BJ (cell line): ENCODE measurements at regions not wholly inside any gene's neighbourhood (a gene's known extent, or its start where the extent isn't known, plus 50 kb on each side); places are given as distances from the start of the nearest gene placed in this dataset.

Experiments
- CTCF ChIA-PET: fragments of 350-600 bp; formaldehyde crosslinking; extraction: SDS; loops from one replicate; lab custom pipeline; 2021; ENCODE audit warnings: antibody characterized with exemption, inconsistent platforms; lab: Yijun Ruan, JAX
- POLR2A ChIA-PET: fragments of 300-600 bp; sonication (Branson Sonifier 250); formaldehyde crosslinking; extraction: SDS; loops from one replicate; lab custom pipeline; 2021; ENCODE audit warnings: antibody characterized with exemption; lab: Charles Lee
- DNase-seq: peaks from one replicate; pipeline ENCODE4 v3.0.0-alpha.2; 2011; ENCODE audit warnings: low read depth
- H3K27me3 ChIP-seq: 2 replicates; pipeline ENCODE4 v1.6.0; 2011; ENCODE audit warnings: low read length; ENCODE audit not compliant: control insufficient read depth, insufficient read depth
- H3K36me3 ChIP-seq: 2 replicates; pipeline ENCODE4 v1.5.1; 2011; ENCODE audit warnings: low read length; ENCODE audit not compliant: control insufficient read depth, insufficient read depth
- H3K4me3 ChIP-seq: 2 replicates; pipeline ENCODE4 v1.5.1; 2011; ENCODE audit warnings: low read depth, mild to moderate bottlenecking, control low read depth, low read length
- CTCF ChIP-seq: IDR thresholded peaks from 2 replicates; pipeline ENCODE4 v1.5.1; 2011; ENCODE audit warnings: low read depth, mild to moderate bottlenecking, control low read depth, inconsistent platforms, low read length, moderate library complexity; ENCODE audit not compliant: insufficient read depth

GRCh38 chr9:28064241-28064815, 491.0 kb upstream of the C9orf72 start:
- Histone ChIP-seq H3K27me3 (no peaks in the 10 kb centered on the region), H3K4me3 (no peak overlapping the region), H3K36me3 (no peaks in the 10 kb centered on the region)
- no peak for TF ChIP-seq CTCF
- CTCF ChIA-PET, result interaction anchor here (0.6 to 2.9 kb wide), 3 partner anchors 9 to 571 kb away, joined by 3 to 9 read pairs (median 5); no protein-coding TSS in a partner anchor
- POLR2A ChIA-PET, result no interaction called here
- no peak for DNase-seq

GRCh38 chr9:28073270-28073669, 500.0 kb upstream of the C9orf72 start:
- no peaks in the 10 kb centered on the region for H3K27me3 ChIP-seq
- ChIA-PET CTCF (interaction anchor here (0.8 to 6.3 kb wide), 18 partner anchors 8 to 740 kb away, joined by 3 to 68 read pairs (median 4); no protein-coding TSS in a partner anchor), POLR2A (interaction anchor here (0.6 to 0.7 kb wide), 2 partner anchors 42 to 195 kb away, joined by 4 to 9 read pairs; no protein-coding TSS in a partner anchor)
- TF ChIP-seq CTCF, result peak; percentile 61
- peak; percentile 17 for DNase-seq
- no peaks in the 10 kb centered on the region for H3K36me3 ChIP-seq
- H3K4me3 ChIP-seq, result no peak overlapping the region

GRCh38 chr9:28079677-28080076, 506.4 kb upstream of the C9orf72 start:
- Histone ChIP-seq H3K27me3 (no peaks in the 10 kb centered on the region), H3K4me3 (no peak overlapping the region), H3K36me3 (no peaks in the 10 kb centered on the region)
- TF ChIP-seq CTCF, result no peak
- POLR2A ChIA-PET, result no interaction called here
- DNase-seq, result no peak
- CTCF ChIA-PET, result no interaction called here

- no peak for TF ChIP-seq CTCF
- Histone ChIP-seq H3K27me3 (no peaks in the 10 kb centered on the region), H3K36me3 (no peaks in the 10 kb centered on the region), H3K4me3 (no peak overlapping the region)
- ChIA-PET POLR2A (no interaction called here), CTCF (no interaction called here)
- no peak for DNase-seq
These were observed 509.4 kb upstream of the C9orf72 start for GRCh38 chr9:28082671-28083070.

DNA sequence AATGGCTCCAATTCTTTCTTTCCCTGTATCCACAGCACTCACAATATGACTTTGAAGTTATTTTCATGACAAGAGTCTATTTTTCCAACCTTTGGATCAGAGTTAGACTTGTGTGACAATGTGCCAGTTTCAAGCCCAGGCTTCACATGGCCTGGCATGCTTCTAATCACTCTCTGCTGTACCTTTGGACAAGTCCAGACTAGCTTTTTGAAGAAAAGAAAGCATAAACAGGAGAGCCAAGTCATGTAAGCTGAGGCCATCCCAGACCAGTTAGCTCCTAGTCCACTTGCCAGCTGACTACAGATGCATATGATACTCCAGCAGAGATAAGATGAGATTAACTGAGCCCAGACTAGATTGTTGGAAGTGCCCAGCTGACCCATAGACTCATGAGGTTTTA, 513.6 kb upstream of the C9orf72 start:
- no peak overlapping the region for H3K4me3 ChIP-seq
- ChIA-PET CTCF (interaction anchor here (3.7 kb wide), 1 partner anchor 14 kb away, joined by 16 read pairs; no protein-coding TSS in a partner anchor), POLR2A (no interaction called here)
- TF ChIP-seq CTCF, result no peak
- H3K27me3 ChIP-seq, result no peaks in the 10 kb centered on the region
- no peaks in the 10 kb centered on the region for H3K36me3 ChIP-seq
- DNase-seq, result no peak
